Trophoblast cell (in vitro differentiated cells and primary cell): ENCODE measurements at regions not wholly inside any gene's neighbourhood (a gene's known extent, or its start where the extent isn't known, plus 50 kb on each side); places are given as distances from the start of the nearest gene placed in this dataset.

ENCODE experiments used
- DNase-seq, 2 donors: peaks; one replicate each; pipeline ENCODE4 v3.0.0-alpha.2; 2016
- H2AFZ ChIP-seq: 2 replicates; pipeline ENCODE4 v1.6.1; 2013; ENCODE audit warnings: low read length, moderate library complexity, mild to moderate bottlenecking; ENCODE audit not compliant: insufficient read depth, poor library complexity
- H2AK5ac ChIP-seq: 2 replicates; pipeline ENCODE4 v1.6.1; 2013; ENCODE audit warnings: mild to moderate bottlenecking, low read length
- H2BK120ac ChIP-seq: 2 replicates; pipeline ENCODE4 v1.6.1; 2013; ENCODE audit warnings: low read length, mild to moderate bottlenecking, moderate library complexity; ENCODE audit not compliant: insufficient read depth, poor library complexity
- H2BK12ac ChIP-seq: 2 replicates; pipeline ENCODE4 v1.6.1; 2013; ENCODE audit warnings: mild to moderate bottlenecking, low read length, moderate library complexity
- H2BK5ac ChIP-seq: 2 replicates; pipeline ENCODE4 v1.6.1; 2013; ENCODE audit warnings: low read length, low read depth, moderate library complexity, mild to moderate bottlenecking; ENCODE audit not compliant: poor library complexity
- H3K14ac ChIP-seq: 2 replicates; pipeline ENCODE4 v1.6.1; 2013; ENCODE audit warnings: mild to moderate bottlenecking, low read length
- H3K18ac ChIP-seq: 2 replicates; pipeline ENCODE4 v1.6.1; 2013; ENCODE audit warnings: mild to moderate bottlenecking, low read length
- H3K23ac ChIP-seq: 2 replicates; pipeline ENCODE4 v1.6.1; 2013; ENCODE audit warnings: low read length
- H3K27ac ChIP-seq: 2 replicates; pipeline ENCODE4 v1.5.1; 2013; ENCODE audit warnings: low read depth, mild to moderate bottlenecking, inconsistent platforms, low read length, moderate library complexity
- H3K27me3 ChIP-seq: 2 replicates; pipeline ENCODE4 v1.6.1; 2013; ENCODE audit warnings: inconsistent platforms, mild to moderate bottlenecking, low read length, moderate library complexity; ENCODE audit not compliant: insufficient read depth
- H3K36me3 ChIP-seq, 2 experiments: 1 replicate in 1 of 2; 2 replicates in 1 of 2; pipeline ENCODE4 v1.6.1; 2013; ENCODE audit warnings: low read length in 2 of 2, mild to moderate bottlenecking in 2 of 2, moderate library complexity in 1 of 2; ENCODE audit not compliant: insufficient read depth in 2 of 2, control insufficient read depth in 1 of 2
- H3K4ac ChIP-seq: 2 replicates; pipeline ENCODE4 v1.6.1; 2013; ENCODE audit warnings: low read depth, mild to moderate bottlenecking, low read length, moderate library complexity
- H3K4me1 ChIP-seq, 2 experiments: 1 replicate in 1 of 2; 2 replicates in 1 of 2; pipeline ENCODE4 v1.6.1; 2013; ENCODE audit warnings: low read length in 2 of 2, mild to moderate bottlenecking in 2 of 2, moderate library complexity in 1 of 2; ENCODE audit not compliant: insufficient read depth in 2 of 2, control insufficient read depth in 1 of 2
- H3K4me2 ChIP-seq: 2 replicates; pipeline ENCODE4 v1.6.1; 2013; ENCODE audit warnings: inconsistent platforms, mild to moderate bottlenecking, low read length, moderate library complexity
- H3K4me3 ChIP-seq: 2 replicates; pipeline ENCODE4 v1.5.1; 2013; ENCODE audit warnings: mild to moderate bottlenecking, low read depth, low read length, inconsistent platforms
- H3K79me1 ChIP-seq: one replicate; pipeline ENCODE4 v1.6.1; 2013; ENCODE audit warnings: low read length
- H3K79me2 ChIP-seq: 2 replicates; pipeline ENCODE4 v1.6.1; 2013; ENCODE audit warnings: low read length, mild to moderate bottlenecking; ENCODE audit not compliant: control insufficient read depth, insufficient read depth, poor library complexity
- H3K9ac ChIP-seq: 2 replicates; pipeline ENCODE4 v1.6.1; 2013; ENCODE audit warnings: mild to moderate bottlenecking, low read length
- H3K9me3 ChIP-seq: 2 replicates; pipeline ENCODE4 v1.6.1; 2013; ENCODE audit warnings: low read depth, mild to moderate bottlenecking, control low read depth, inconsistent platforms, low read length; ENCODE audit not compliant: insufficient read depth
- H4K12ac ChIP-seq: 2 replicates; pipeline ENCODE4 v1.6.1; 2013; ENCODE audit warnings: low read depth, mild to moderate bottlenecking, low read length, moderate library complexity
- H4K8ac ChIP-seq: 2 replicates; pipeline ENCODE4 v1.6.1; 2013; ENCODE audit warnings: low read depth, mild to moderate bottlenecking, low read length, moderate library complexity
- H4K91ac ChIP-seq: one replicate; pipeline ENCODE4 v1.6.1; 2013; ENCODE audit warnings: low read depth, mild to moderate bottlenecking, low read length, moderate library complexity
- WGBS: extraction: QIAGEN DNeasy Blood & Tissue Kit; methylation state at CpG from one replicate; pipeline ENCODE4 v1.1.7; 2013; ENCODE audit warnings: missing lambda C conversion rate; ENCODE audit not compliant: insufficient read length, insufficient coverage; ENCODE audit errors: extremely low coverage; 5-methylcytosine and 5-hydroxymethylcytosine counted together

DNA sequence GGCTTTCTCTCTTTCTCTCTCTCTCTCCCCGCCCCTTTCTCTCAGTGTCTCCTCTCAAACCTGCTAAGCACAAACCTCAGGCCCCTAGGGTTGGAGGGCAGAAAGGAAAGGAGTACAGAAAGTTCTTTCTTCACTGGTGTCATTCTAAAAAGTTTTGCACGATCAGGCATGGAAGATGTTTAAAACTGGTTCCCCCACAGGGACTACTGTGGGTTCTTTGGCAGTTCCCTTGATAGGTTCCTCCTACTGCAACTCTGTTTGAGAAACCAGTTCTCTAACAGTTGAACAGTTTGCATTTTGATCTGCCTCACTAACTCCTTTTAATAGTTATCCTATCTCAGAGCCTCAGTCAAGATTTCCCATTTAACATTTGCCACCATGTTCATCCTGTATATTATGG is 82.9 kb downstream of the CDO1 start:
- WGBS: no CpG with 5 or more reads among the region's 2 CpGs
- Histone ChIP-seq H2BK5ac (no peak overlapping the region), H3K79me1 (no peaks in the 10 kb centered on the region), H3K4ac (no peak overlapping the region), H2AK5ac (no peak overlapping the region), H3K27ac (no peak overlapping the region), H4K8ac (no peak overlapping the region), H2AFZ (no peak overlapping the region), H3K23ac (no peak overlapping the region), H4K12ac (no peak overlapping the region), H3K9ac (no peak overlapping the region), H3K4me2 (no peak overlapping the region), H2BK120ac (no peak overlapping the region), H2BK12ac (no peak overlapping the region), H3K36me3 (no peaks in the 10 kb centered on the region), H3K18ac (no peak overlapping the region), H3K14ac (no peak overlapping the region), H3K4me1 (no peaks in the 10 kb centered on the region), H3K27me3 (no peaks in the 10 kb centered on the region), H3K4me3 (no peak overlapping the region), H4K91ac (no peak overlapping the region), H3K79me2 (no peaks in the 10 kb centered on the region), H3K9me3 (no peaks in the 10 kb centered on the region)
- no peak for DNase-seq

DNA sequence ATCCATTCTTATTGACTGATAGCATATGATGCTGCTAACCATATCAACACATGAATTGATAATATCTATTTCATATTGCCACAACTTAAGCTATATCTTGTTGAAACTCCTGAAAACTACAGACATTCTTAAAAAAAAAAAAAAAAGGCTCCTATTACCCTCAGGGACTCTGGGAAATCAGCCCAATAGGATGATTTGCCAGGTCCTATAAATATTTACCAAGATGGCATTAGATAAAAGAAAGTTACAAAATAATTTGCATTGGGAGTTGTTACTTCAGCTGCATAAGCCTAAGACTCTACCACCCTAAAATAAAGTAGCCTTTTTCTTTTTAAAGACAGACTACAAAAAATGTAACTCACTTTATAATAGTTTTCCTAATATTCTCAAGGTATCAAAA is 84.4 kb downstream of the CDO1 start:
- no peak overlapping the region for H3K23ac ChIP-seq
- H4K91ac ChIP-seq: no peak overlapping the region
- no peak overlapping the region for H4K12ac ChIP-seq
- H2BK5ac ChIP-seq: no peak overlapping the region
- H3K4ac ChIP-seq: no peak overlapping the region
- no peak overlapping the region for H2BK120ac ChIP-seq
- H4K8ac ChIP-seq: no peak overlapping the region
- H3K27ac ChIP-seq: no peak overlapping the region
- no peak overlapping the region for H2BK12ac ChIP-seq
- no peak overlapping the region for H2AFZ ChIP-seq
- no peaks in the 10 kb centered on the region for H3K79me1 ChIP-seq
- no peaks in the 10 kb centered on the region for H3K36me3 ChIP-seq
- H3K9ac ChIP-seq: no peak overlapping the region
- H3K79me2 ChIP-seq: no peaks in the 10 kb centered on the region
- no peaks in the 10 kb centered on the region for H3K9me3 ChIP-seq
- H3K4me2 ChIP-seq: no peak overlapping the region
- no peak overlapping the region for H2AK5ac ChIP-seq
- no peak for DNase-seq
- no peak overlapping the region for H3K14ac ChIP-seq
- H3K27me3 ChIP-seq: no peaks in the 10 kb centered on the region
- H3K18ac ChIP-seq: no peak overlapping the region
- no peak overlapping the region for H3K4me3 ChIP-seq
- no peaks in the 10 kb centered on the region for H3K4me1 ChIP-seq

DNA sequence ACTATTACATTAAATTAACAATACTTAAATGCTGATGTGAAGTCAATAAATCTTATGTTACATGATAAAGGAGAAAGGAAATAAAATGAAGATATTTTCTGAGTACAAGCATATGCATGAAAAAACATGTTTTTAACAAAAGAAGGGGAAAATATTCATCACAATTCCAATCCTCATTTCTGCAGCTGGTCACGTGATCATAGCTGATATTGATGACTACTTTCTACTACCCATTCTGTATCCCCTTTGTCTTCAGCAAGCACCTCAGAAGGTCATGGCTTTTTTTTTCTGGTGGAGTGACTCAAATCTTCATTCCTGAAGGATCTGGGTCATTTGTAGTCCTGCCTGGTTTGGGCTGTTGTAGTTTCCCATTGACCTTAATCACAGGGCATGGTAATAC is 90.9 kb downstream of the CDO1 start:
- H4K8ac ChIP-seq: no peak overlapping the region
- no CpG with 5 or more reads among the region's 1 CpG for WGBS

DNA sequence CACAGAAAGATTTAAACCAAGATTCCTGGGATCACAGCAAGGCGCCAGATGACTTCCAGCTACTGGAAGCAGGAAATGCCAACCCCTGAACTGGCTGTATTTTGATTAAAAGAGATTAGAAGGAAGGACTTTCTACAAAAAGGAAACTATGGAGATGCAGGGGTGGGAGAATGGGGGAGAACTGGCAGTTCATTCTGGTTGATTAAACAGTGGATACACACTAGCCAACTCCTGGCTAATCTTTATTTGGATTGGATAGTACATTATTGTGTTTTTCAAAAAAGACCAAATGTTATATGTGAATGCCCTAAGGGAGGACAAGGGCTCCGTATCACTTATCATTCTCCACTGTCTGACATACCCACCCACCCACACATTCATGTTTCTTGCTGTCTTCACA is 93.2 kb downstream of the CDO1 start:
- no peak overlapping the region for H3K4me3 ChIP-seq
- H3K79me1 ChIP-seq: no peaks in the 10 kb centered on the region
- no peak overlapping the region for H2BK5ac ChIP-seq
- WGBS: no CpG with 5 or more reads among the region's 2 CpGs
- H3K9me3 ChIP-seq: no peaks in the 10 kb centered on the region
- H4K8ac ChIP-seq: no peak overlapping the region
- no peaks in the 10 kb centered on the region for H3K79me2 ChIP-seq
- H3K4me2 ChIP-seq: no peak overlapping the region
- H3K18ac ChIP-seq: no peak overlapping the region
- H3K4me1 ChIP-seq: no peaks in the 10 kb centered on the region
- H4K91ac ChIP-seq: no peak overlapping the region
- H2AFZ ChIP-seq: no peak overlapping the region
- H3K9ac ChIP-seq: no peak overlapping the region
- H2BK120ac ChIP-seq: no peak overlapping the region
- no peak overlapping the region for H3K14ac ChIP-seq
- no peak overlapping the region for H2BK12ac ChIP-seq
- no peak overlapping the region for H3K27ac ChIP-seq
- no peak overlapping the region for H2AK5ac ChIP-seq
- H4K12ac ChIP-seq: no peak overlapping the region
- no peak for DNase-seq
- no peak overlapping the region for H3K4ac ChIP-seq
- no peaks in the 10 kb centered on the region for H3K27me3 ChIP-seq
- H3K36me3 ChIP-seq: no peaks in the 10 kb centered on the region
- H3K23ac ChIP-seq: no peak overlapping the region

More for the DNA sequence above, 90.9 kb downstream of the CDO1 start:
- Histone ChIP-seq H3K4me1 (no peaks in the 10 kb centered on the region), H3K27ac (no peak overlapping the region), H2AFZ (no peak overlapping the region), H4K12ac (no peak overlapping the region), H3K18ac (no peak overlapping the region), H3K23ac (no peak overlapping the region), H3K27me3 (no peaks in the 10 kb centered on the region), H2BK12ac (no peak overlapping the region), H4K91ac (no peak overlapping the region), H3K79me2 (no peaks in the 10 kb centered on the region), H3K4me2 (no peak overlapping the region), H2BK5ac (no peak overlapping the region), H2BK120ac (no peak overlapping the region), H3K4ac (no peak overlapping the region), H3K9me3 (no peaks in the 10 kb centered on the region), H3K4me3 (no peak overlapping the region), H3K9ac (no peak overlapping the region), H3K79me1 (no peaks in the 10 kb centered on the region), H2AK5ac (no peak overlapping the region), H3K14ac (no peak overlapping the region), H3K36me3 (no peaks in the 10 kb centered on the region)
- DNase-seq: no peak

DNA sequence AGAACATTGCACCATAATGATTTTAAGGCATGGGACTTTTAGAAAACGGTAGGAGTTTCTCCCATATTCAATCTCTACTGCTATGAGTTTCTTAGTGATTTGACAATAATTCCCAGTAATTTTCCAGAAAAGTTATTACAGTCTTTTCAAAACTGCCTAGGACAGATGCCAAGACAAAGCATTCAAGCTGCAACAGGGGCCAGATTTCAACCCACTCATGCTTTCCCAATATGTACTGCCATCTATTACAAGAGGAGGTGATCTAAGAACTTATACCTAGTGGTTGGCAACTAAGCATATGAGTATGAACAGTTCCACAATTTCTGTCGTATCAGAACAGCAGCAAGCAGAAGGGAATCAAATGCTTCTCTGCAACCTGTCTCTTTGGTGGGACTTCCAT is 95.1 kb upstream of the TMED7 start:
- Histone ChIP-seq H3K9me3 (no peaks in the 10 kb centered on the region), H3K4me2 (no peak overlapping the region), H3K4me1 (no peaks in the 10 kb centered on the region), H3K4me3 (no peak overlapping the region), H2AFZ (no peak overlapping the region), H3K23ac (no peak overlapping the region), H4K91ac (no peak overlapping the region), H3K79me1 (no peaks in the 10 kb centered on the region), H2BK120ac (no peak overlapping the region), H4K12ac (no peak overlapping the region), H2BK5ac (no peak overlapping the region), H3K36me3 (no peaks in the 10 kb centered on the region), H2AK5ac (no peak overlapping the region), H3K14ac (no peak overlapping the region), H3K4ac (no peak overlapping the region), H3K79me2 (no peaks in the 10 kb centered on the region), H3K27me3 (no peaks in the 10 kb centered on the region), H4K8ac (no peak overlapping the region), H2BK12ac (no peak overlapping the region), H3K18ac (no peak overlapping the region), H3K27ac (no peak overlapping the region), H3K9ac (no peak overlapping the region)
- WGBS: no CpG with 5 or more reads among the region's 2 CpGs
- no peak for DNase-seq
